ENCODE measurements at regions not wholly inside any gene's neighbourhood (a gene's known extent, or its start where the extent isn't known, plus 50 kb on each side); places are given as distances from the start of the nearest gene placed in this dataset.

GRCh38 chr13:19324325-19324724, 142.7 kb upstream of the TUBA3C start:
- ATAC-seq (no peak), DNase-seq (ENCODE audit: low read depth, low spot score) (no peak), FAIRE-seq (no peak)
- Histone ChIP-seq H4K20me1 (ENCODE audit: control insufficient read depth, insufficient read depth) (no peaks in the 10 kb centered on the region), H3K79me2 (ENCODE audit: control insufficient read depth, insufficient read depth, low read length) (no peaks in the 10 kb centered on the region), H3K4me1 (ENCODE audit: control insufficient read depth, insufficient read depth, low read length) (no peaks in the 10 kb centered on the region), H3K9me3 (replicated peaks; ENCODE audit: control insufficient read depth, insufficient read depth, low read length) (no peaks in the 10 kb centered on the region; the same call in 2 of the 3 replicates), H3K9ac (ENCODE audit: control insufficient read depth, insufficient read depth, low read length) (no peak overlapping the region), H3K27me3 (replicated peaks in 1 of 2; ENCODE audit: control insufficient read depth in 2 of 2, insufficient read depth in 2 of 2, low read length in 1 of 2) (no peaks in the 10 kb centered on the region), H3K27ac (ENCODE audit: control insufficient read depth, insufficient read depth) (no peak overlapping the region), H3K4me2 (ENCODE audit: control insufficient read depth, insufficient read depth) (no peak overlapping the region), H2AFZ (ENCODE audit: control insufficient read depth, low read depth, low read length) (no peak overlapping the region), H3K36me3 (ENCODE audit: control insufficient read depth in 2 of 2, insufficient read depth in 2 of 2, low read length in 1 of 2) (no peaks in the 10 kb centered on the region), H3K4me3 (no peak overlapping the region)
- ChIA-PET RAD21 (ENCODE audit: unreplicated experiment) (no interaction called here), POLR2A (no interaction called here), SMC1A (ENCODE audit: uncharacterized antibody, unreplicated experiment) (no interaction called here), CTCF (interaction anchor here (1.3 kb wide), 1 partner anchor 9 kb away, joined by 4 read pairs; no protein-coding TSS in a partner anchor)
- no TSS peak for BruUV-seq (replicated peaks)
- TF ChIP-seq ASH2L (IDR thresholded peaks at IDR 0.05; ENCODE audit: borderline replicate concordance, low read depth) (no peak), ZNF592 (IDR thresholded peaks at IDR 0.05) (no peak), ZNF217 (IDR thresholded peaks at IDR 0.05) (no peak), SUPT20H (IDR thresholded peaks at IDR 0.05; ENCODE audit: borderline replicate concordance, control insufficient read depth, low read depth, low read length) (no peak), LARP7 (IDR thresholded peaks at IDR 0.05) (no peak)
- in situ Hi-C loops (cut with MboI): no loop called here
- intact Hi-C loops (cut with micrococcal nuclease; ENCODE audit: unreplicated experiment): no loop called here

Data from GM12878 (cell line).